Endothelial cell of umbilical vein (primary cell): ENCODE measurements at regions not wholly inside any gene's neighbourhood (a gene's known extent, or its start where the extent isn't known, plus 50 kb on each side); places are given as distances from the start of the nearest gene placed in this dataset.

ENCODE experiments used
- BruUV-seq: library from RNA; stranded (reverse); fragments of 400-500 nt; replicated peaks from 2 replicates; lab custom pipeline; 2021; lab: Mats Ljungman, UMichigan
- CTCF ChIA-PET: fragments of 300-600, 350-600 bp; sonication (Branson Sonifier 250); formaldehyde crosslinking; loops from one replicate; lab custom pipeline; 2021; ENCODE audit warnings: antibody characterized with exemption, inconsistent platforms; lab: Charles Lee
- POLR2A ChIA-PET: fragments of 300-600, 350-600 bp; sonication (Branson Sonifier 250); formaldehyde crosslinking; loops from one replicate; lab custom pipeline; 2021; ENCODE audit warnings: antibody characterized with exemption, inconsistent platforms; lab: Charles Lee
- DNase-seq: peaks from one replicate; pipeline ENCODE4 v3.0.0-alpha.2; 2011; ENCODE audit warnings: low read depth, low spot score
- FAIRE-seq: peaks from 2 replicates; lab custom pipeline; 2011; peaks lifted over from hg19 to GRCh38; lab: Jason Lieb, UNC
- H2AFZ ChIP-seq: 2 replicates; pipeline ENCODE4 v1.6.0; 2012; ENCODE audit warnings: low read depth, low read length, control low read depth, inconsistent platforms
- H3K27ac ChIP-seq: 2 replicates; pipeline ENCODE4 v1.5.1; 2011; ENCODE audit warnings: low read depth, mild to moderate bottlenecking, control low read depth, low read length, moderate library complexity; ENCODE audit not compliant: insufficient read depth
- H3K27me3 ChIP-seq, 2 experiments: 2 replicates each; pipeline versions ENCODE4 v1.6.0 to v1.6.1; 2011; ENCODE audit warnings: low read length in 2 of 2, mixed read lengths in 1 of 2; ENCODE audit not compliant: control insufficient read depth in 2 of 2, insufficient read depth in 2 of 2
- H3K36me3 ChIP-seq, 2 experiments: 2 replicates in 1 of 2; 3 replicates in 1 of 2; pipeline ENCODE4 v1.5.1; 2011; ENCODE audit warnings: low read length in 2 of 2, mild to moderate bottlenecking in 1 of 2, moderate library complexity in 1 of 2; ENCODE audit not compliant: control insufficient read depth in 2 of 2, insufficient read depth in 2 of 2; ENCODE audit errors: extremely low read depth in 1 of 2
- H3K4me1 ChIP-seq: 3 replicates; pipeline ENCODE4 v1.5.1; 2011; ENCODE audit warnings: mild to moderate bottlenecking, low read length; ENCODE audit not compliant: control insufficient read depth, insufficient read depth; ENCODE audit errors: extremely low read depth
- H3K4me2 ChIP-seq: 2 replicates; pipeline ENCODE4 v1.6.1; 2011; ENCODE audit warnings: low read length, control low read depth, mixed read lengths; ENCODE audit not compliant: insufficient read depth
- H3K4me3 ChIP-seq, 3 experiments: fragments of 200-600 bp in 1 of 3; sonication (generic), shearing (Covaris generic) in 1 of 3; replicated peaks in 1 of 3; 2 replicates each; pipeline ENCODE4 v1.5.1; 2011 to 2016; ENCODE audit warnings: control low read depth in 3 of 3, low read length in 3 of 3, mild to moderate bottlenecking in 2 of 3, inconsistent platforms in 1 of 3, low read depth in 1 of 3, moderate library complexity in 1 of 3; ENCODE audit not compliant: insufficient read depth in 1 of 3
- H3K79me2 ChIP-seq: 2 replicates; pipeline ENCODE4 v1.6.0; 2012; ENCODE audit warnings: low read length, inconsistent platforms; ENCODE audit not compliant: control insufficient read depth, insufficient read depth
- H3K9ac ChIP-seq: replicated peaks from 2 replicates; pipeline ENCODE3; 2011; ENCODE audit warnings: low read length, control low read depth; ENCODE audit not compliant: insufficient read depth; ENCODE audit errors: extremely low read depth
- H3K9me1 ChIP-seq: replicated peaks from 3 replicates; pipeline ENCODE4 v1.6.0; 2011; ENCODE audit warnings: mild to moderate bottlenecking, low read length; ENCODE audit not compliant: control insufficient read depth, insufficient read depth; ENCODE audit errors: extremely low read depth
- H3K9me3 ChIP-seq: replicated peaks from 2 replicates; pipeline ENCODE4 v1.5.1; 2012; ENCODE audit warnings: low read length, inconsistent platforms; ENCODE audit not compliant: control insufficient read depth, insufficient read depth
- H4K20me1 ChIP-seq: replicated peaks from 2 replicates; pipeline ENCODE3; 2011; ENCODE audit warnings: mild to moderate bottlenecking, low read length; ENCODE audit not compliant: control insufficient read depth, insufficient read depth; ENCODE audit errors: extremely low read depth
- EZH2 ChIP-seq: IDR thresholded peaks from 2 replicates; pipeline ENCODE4 v1.6.1; 2012; ENCODE audit warnings: borderline replicate concordance, low read depth, mild to moderate bottlenecking, moderate library complexity, low read length, inconsistent platforms; ENCODE audit not compliant: severe bottlenecking
- FOS ChIP-seq: IDR thresholded peaks from 2 replicates; pipeline ENCODE4 v1.6.1; 2011; ENCODE audit warnings: mild to moderate bottlenecking, low read length, moderate library complexity, borderline replicate concordance; ENCODE audit not compliant: insufficient read depth
- GATA2 ChIP-seq: IDR thresholded peaks from 2 replicates; pipeline ENCODE4 v1.7.0; 2011; ENCODE audit warnings: low read depth, mild to moderate bottlenecking, moderate library complexity, mixed read lengths, low read length; ENCODE audit not compliant: insufficient read length, insufficient read depth
- JUN ChIP-seq: IDR thresholded peaks from 2 replicates; pipeline ENCODE4 v1.6.1; 2011; ENCODE audit warnings: borderline replicate concordance, low read depth; ENCODE audit not compliant: insufficient read length, insufficient read depth
- MYC ChIP-seq: IDR thresholded peaks from one replicate; pipeline ENCODE4 v1.6.1; 2011; ENCODE audit warnings: mild to moderate bottlenecking, low read depth, low read length
- POLR2A ChIP-seq: IDR thresholded peaks from 2 replicates; pipeline ENCODE4 v1.6.1; 2012; ENCODE audit warnings: low read depth, mild to moderate bottlenecking, control low read depth, low read length
- POLR2AphosphoS5 ChIP-seq: IDR thresholded peaks from 2 replicates; pipeline ENCODE4 v1.6.1; 2012; ENCODE audit warnings: low read depth, mild to moderate bottlenecking, control low read depth, low read length, moderate library complexity; ENCODE audit not compliant: insufficient read depth
- dilution Hi-C: fragments of 300-500 bp; cut with MboI; formaldehyde crosslinking; loops from one replicate; pipeline ENCODE4 v1.15.0; 2019; ENCODE audit warnings: low sequenced_read_pairs; ENCODE audit not compliant: extremely low pct_ligation_motif_present
- intact Hi-C: fragments of 100-400 bp; cut with micrococcal nuclease; formaldehyde crosslinking; loops from one replicate; pipeline ENCODE4 v1.10.0; 2022
- TF ChIP-seq, protein P1 (sequence below): IDR thresholded peaks from 2 replicates; pipeline ENCODE4 v1.6.1; 2011; ENCODE audit not compliant: insufficient read depth, insufficient read length
- TF ChIP-seq, protein P2 (sequence below), 2 donors: IDR thresholded peaks; 1 replicate in 1 of 2; 2 replicates in 1 of 2; pipeline ENCODE4 v1.5.1; 2011; ENCODE audit warnings: low read length in 2 of 2, mild to moderate bottlenecking in 2 of 2, moderate library complexity in 2 of 2, control low read depth in 1 of 2, inconsistent platforms in 1 of 2, low read depth in 1 of 2; ENCODE audit not compliant: insufficient read depth in 1 of 2; ENCODE audit errors: extremely low read depth in 1 of 2

DNA sequence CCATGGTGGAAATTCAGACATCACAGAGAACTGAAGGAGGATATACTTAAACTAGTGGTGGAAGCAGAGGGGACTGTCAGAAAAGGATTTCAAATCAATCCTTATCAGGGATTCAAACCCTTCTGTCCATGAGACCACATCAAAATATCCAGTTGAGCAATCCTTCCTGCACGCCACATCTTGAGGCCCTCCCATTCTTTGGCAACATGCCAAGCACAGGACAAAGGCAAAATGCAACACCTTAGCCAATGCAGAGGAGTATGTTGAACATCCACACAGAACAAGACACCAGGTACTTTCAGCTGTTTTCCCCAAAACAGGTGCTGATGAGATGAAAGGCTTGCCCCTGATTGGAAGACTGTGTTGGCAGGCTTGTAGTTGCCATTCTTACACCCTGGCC lies 81.8 kb upstream of the PLXNA2 start:
- FAIRE-seq (no peak), DNase-seq (no peak)
- intact Hi-C loops, result no loop called here
- H3K9ac ChIP-seq, result no peak overlapping the region
- H3K9me1 ChIP-seq, result no peaks in the 10 kb centered on the region
- ChIA-PET CTCF (no interaction called here), POLR2A (no interaction called here)
- TF ChIP-seq POLR2AphosphoS5 (no peak), MYC (no peak), GATA2 (no peak), POLR2A (no peak), EZH2 (no peak), FOS (no peak), JUN (no peak)
- TF ChIP-seq, protein P1, sequence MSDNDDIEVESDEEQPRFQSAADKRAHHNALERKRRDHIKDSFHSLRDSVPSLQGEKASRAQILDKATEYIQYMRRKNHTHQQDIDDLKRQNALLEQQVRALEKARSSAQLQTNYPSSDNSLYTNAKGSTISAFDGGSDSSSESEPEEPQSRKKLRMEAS, result no peak
- TF ChIP-seq, protein P2, sequence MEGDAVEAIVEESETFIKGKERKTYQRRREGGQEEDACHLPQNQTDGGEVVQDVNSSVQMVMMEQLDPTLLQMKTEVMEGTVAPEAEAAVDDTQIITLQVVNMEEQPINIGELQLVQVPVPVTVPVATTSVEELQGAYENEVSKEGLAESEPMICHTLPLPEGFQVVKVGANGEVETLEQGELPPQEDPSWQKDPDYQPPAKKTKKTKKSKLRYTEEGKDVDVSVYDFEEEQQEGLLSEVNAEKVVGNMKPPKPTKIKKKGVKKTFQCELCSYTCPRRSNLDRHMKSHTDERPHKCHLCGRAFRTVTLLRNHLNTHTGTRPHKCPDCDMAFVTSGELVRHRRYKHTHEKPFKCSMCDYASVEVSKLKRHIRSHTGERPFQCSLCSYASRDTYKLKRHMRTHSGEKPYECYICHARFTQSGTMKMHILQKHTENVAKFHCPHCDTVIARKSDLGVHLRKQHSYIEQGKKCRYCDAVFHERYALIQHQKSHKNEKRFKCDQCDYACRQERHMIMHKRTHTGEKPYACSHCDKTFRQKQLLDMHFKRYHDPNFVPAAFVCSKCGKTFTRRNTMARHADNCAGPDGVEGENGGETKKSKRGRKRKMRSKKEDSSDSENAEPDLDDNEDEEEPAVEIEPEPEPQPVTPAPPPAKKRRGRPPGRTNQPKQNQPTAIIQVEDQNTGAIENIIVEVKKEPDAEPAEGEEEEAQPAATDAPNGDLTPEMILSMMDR (IDR thresholded peaks at IDR 0.05; ENCODE audit: extremely low read depth in 1 of 2, insufficient read depth in 1 of 2, low read depth in 1 of 2, low read length in 2 of 2), result no peak
- BruUV-seq, result no TSS peak
- H3K4me3 ChIP-seq, result no peak overlapping the region
- H3K27me3 ChIP-seq, result no peaks in the 10 kb centered on the region
- no peaks in the 10 kb centered on the region for H3K79me2 ChIP-seq
- no peaks in the 10 kb centered on the region for H3K4me1 ChIP-seq
- no peak overlapping the region for H2AFZ ChIP-seq
- H3K9me3 ChIP-seq, result no peaks in the 10 kb centered on the region
- dilution Hi-C loops, result no loop called here
- no peaks in the 10 kb centered on the region for H3K36me3 ChIP-seq
- no peak overlapping the region for H3K4me2 ChIP-seq
- H3K27ac ChIP-seq, result no peak overlapping the region
- no peaks in the 10 kb centered on the region for H4K20me1 ChIP-seq
